ENCODE measurements at regions not wholly inside any gene's neighbourhood (a gene's known extent, or its start where the extent isn't known, plus 50 kb on each side); places are given as distances from the start of the nearest gene placed in this dataset.

DNA sequence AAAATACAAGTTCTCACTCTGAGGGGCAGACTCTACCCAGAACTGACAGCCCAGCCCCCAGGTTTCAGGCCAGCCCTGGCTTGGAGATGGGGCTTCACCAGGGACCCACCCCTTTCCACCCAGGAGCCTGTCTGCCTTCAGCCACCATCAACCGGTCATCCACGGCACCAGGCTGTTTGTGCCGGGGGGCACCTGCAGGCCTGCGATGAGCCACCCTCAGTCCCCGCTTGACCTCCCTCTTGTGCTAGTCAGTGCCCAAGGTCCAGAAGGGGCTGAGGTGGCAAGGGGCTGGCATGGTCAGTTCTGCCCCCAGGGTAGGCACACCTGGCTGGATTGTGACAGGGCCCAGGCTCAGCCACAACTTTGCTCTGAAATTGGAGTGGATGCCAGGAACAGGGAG, 82.1 kb downstream of the ADRA2C start:
- TF ChIP-seq, protein P1, sequence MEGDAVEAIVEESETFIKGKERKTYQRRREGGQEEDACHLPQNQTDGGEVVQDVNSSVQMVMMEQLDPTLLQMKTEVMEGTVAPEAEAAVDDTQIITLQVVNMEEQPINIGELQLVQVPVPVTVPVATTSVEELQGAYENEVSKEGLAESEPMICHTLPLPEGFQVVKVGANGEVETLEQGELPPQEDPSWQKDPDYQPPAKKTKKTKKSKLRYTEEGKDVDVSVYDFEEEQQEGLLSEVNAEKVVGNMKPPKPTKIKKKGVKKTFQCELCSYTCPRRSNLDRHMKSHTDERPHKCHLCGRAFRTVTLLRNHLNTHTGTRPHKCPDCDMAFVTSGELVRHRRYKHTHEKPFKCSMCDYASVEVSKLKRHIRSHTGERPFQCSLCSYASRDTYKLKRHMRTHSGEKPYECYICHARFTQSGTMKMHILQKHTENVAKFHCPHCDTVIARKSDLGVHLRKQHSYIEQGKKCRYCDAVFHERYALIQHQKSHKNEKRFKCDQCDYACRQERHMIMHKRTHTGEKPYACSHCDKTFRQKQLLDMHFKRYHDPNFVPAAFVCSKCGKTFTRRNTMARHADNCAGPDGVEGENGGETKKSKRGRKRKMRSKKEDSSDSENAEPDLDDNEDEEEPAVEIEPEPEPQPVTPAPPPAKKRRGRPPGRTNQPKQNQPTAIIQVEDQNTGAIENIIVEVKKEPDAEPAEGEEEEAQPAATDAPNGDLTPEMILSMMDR (conservative IDR thresholded peaks at IDR 0.05; ENCODE audit: low read depth, low read length), result no peak
- no peaks in the 10 kb centered on the region for H3K79me2 ChIP-seq (ENCODE audit: insufficient read depth, low read depth)
- H3K9ac ChIP-seq, result no peak overlapping the region
- no peak overlapping the region for H2AFZ ChIP-seq (ENCODE audit: low read depth)
- H3K4me1 ChIP-seq (ENCODE audit: low read depth, poor library complexity, severe bottlenecking), result no peaks in the 10 kb centered on the region
- no peak overlapping the region for H3K27ac ChIP-seq
- H3K27me3 ChIP-seq (ENCODE audit: insufficient read depth, low read depth), result peaks cover 16% of the 10 kb centered on the region; the same call in 1 of the 2 replicates
- no peaks in the 10 kb centered on the region for H4K20me1 ChIP-seq (ENCODE audit: insufficient read depth)
- H3K36me3 ChIP-seq (ENCODE audit: insufficient read depth), result no peaks in the 10 kb centered on the region
- no peak overlapping the region for H3K4me2 ChIP-seq
- no peak overlapping the region for H3K4me3 ChIP-seq (IDR thresholded peaks at IDR 0.05; ENCODE audit: insufficient read depth, low read depth, low read length)

DNA sequence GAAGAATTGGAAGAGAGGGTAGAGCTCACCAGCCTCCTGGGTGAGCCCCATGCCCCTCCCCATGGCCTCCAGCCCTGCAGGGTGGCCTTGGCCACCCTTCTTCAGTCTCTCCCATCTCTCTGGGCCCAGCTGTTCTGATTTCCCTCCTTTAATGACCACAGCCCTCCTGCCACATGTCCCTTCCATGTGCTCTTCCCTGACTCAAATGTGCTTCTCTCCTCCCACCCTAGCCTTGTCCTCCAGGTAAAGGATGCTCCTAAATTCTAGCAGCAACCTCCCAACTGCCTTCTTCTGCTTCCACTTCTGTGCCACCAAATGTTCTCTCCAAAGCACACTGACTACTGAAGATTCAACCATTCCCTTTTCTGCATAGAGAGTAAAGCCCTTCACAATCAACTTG, 83.0 kb downstream of the ADRA2C start:
- TF ChIP-seq, protein P1 (conservative IDR thresholded peaks at IDR 0.05; ENCODE audit: low read depth, low read length), result no peak
- no peak overlapping the region for H2AFZ ChIP-seq (ENCODE audit: low read depth)
- H4K20me1 ChIP-seq (ENCODE audit: insufficient read depth), result no peaks in the 10 kb centered on the region
- H3K27ac ChIP-seq, result no peak overlapping the region
- no peaks in the 10 kb centered on the region for H3K79me2 ChIP-seq (ENCODE audit: insufficient read depth, low read depth)
- peaks cover 16% of the 10 kb centered on the region; the same call in 1 of the 2 replicates for H3K27me3 ChIP-seq (ENCODE audit: insufficient read depth, low read depth)
- H3K4me1 ChIP-seq (ENCODE audit: low read depth, poor library complexity, severe bottlenecking), result no peaks in the 10 kb centered on the region
- no peak overlapping the region for H3K9ac ChIP-seq
- H3K36me3 ChIP-seq (ENCODE audit: insufficient read depth), result no peaks in the 10 kb centered on the region
- H3K4me3 ChIP-seq (IDR thresholded peaks at IDR 0.05; ENCODE audit: insufficient read depth, low read depth, low read length), result no peak overlapping the region
- H3K4me2 ChIP-seq, result no peak overlapping the region

DNA sequence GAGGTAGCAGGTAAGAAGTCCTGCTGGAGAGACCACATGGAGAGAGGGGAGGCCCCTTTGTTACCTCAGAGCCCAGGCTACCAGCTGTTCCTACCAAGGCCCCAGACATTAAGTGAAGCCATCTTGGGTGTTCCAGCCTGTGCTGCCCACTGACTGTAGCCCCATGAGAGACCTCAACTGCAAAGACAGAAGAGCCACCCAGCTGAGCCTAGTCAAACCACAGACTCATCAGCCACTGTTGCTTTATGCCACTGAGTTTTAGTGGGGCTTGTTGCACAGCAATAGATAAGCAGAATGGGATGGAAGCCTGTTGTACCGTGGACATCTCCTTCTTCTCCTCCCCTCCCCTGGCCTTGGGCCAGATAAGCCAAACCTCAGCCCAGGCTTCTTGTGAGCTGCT, 83.9 kb downstream of the ADRA2C start:
- H3K4me2 ChIP-seq, result no peak overlapping the region

DNA sequence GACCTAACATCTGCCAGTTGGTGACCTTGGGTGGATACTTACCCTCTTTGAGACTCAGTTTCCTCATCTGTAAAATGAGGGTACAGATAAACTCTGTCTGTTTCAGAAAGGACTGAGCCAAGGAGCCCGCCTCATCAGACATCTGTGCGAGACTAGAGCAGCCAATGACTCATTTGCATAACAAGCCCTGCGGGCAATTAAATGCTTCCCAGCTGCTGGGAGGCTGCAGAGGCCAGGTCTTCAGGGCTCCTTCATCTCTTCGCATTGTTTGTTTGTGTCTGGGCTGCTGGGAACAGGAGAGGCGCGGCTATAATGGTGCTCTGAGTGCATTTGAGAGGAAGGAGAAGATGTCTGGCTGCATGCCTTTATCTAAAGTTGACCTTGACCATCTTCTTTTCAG, 85.0 kb downstream of the ADRA2C start:
- Histone ChIP-seq H3K36me3 (ENCODE audit: insufficient read depth) (no peaks in the 10 kb centered on the region), H2AFZ (ENCODE audit: low read depth) (no peak overlapping the region), H3K9ac (no peak overlapping the region), H3K27me3 (ENCODE audit: insufficient read depth, low read depth) (peaks cover 17% of the 10 kb centered on the region; the same call in 1 of the 2 replicates), H3K79me2 (ENCODE audit: insufficient read depth, low read depth) (no peaks in the 10 kb centered on the region), H3K4me2 (no peak overlapping the region), H3K4me1 (ENCODE audit: low read depth, poor library complexity, severe bottlenecking) (no peaks in the 10 kb centered on the region), H3K4me3 (IDR thresholded peaks at IDR 0.05; ENCODE audit: insufficient read depth, low read depth, low read length) (no peak overlapping the region), H3K27ac (no peak overlapping the region), H4K20me1 (ENCODE audit: insufficient read depth) (no peaks in the 10 kb centered on the region)
- TF ChIP-seq, protein P1 (conservative IDR thresholded peaks at IDR 0.05; ENCODE audit: low read depth, low read length), result no peak

More for the DNA sequence above, 83.9 kb downstream of the ADRA2C start:
- Histone ChIP-seq H3K27me3 (ENCODE audit: insufficient read depth, low read depth) (peaks cover 13% of the 10 kb centered on the region; the same call in 1 of the 2 replicates), H2AFZ (ENCODE audit: low read depth) (no peak overlapping the region), H3K9ac (no peak overlapping the region), H3K27ac (no peak overlapping the region), H3K79me2 (ENCODE audit: insufficient read depth, low read depth) (no peaks in the 10 kb centered on the region), H3K4me1 (ENCODE audit: low read depth, poor library complexity, severe bottlenecking) (no peaks in the 10 kb centered on the region), H3K36me3 (ENCODE audit: insufficient read depth) (no peaks in the 10 kb centered on the region), H4K20me1 (ENCODE audit: insufficient read depth) (no peaks in the 10 kb centered on the region), H3K4me3 (IDR thresholded peaks at IDR 0.05; ENCODE audit: insufficient read depth, low read depth, low read length) (no peak overlapping the region)
- TF ChIP-seq, protein P1 (conservative IDR thresholded peaks at IDR 0.05; ENCODE audit: low read depth, low read length), result no peak

Data from KMS-11 (cell line).